Stimulated activated CD8-positive, alpha-beta memory T cell treated with anti-CD3 and anti-CD28 coated beads, Interleukin-4, amount 100 ng/mL, for 1 hour (primary cell): ENCODE measurements at regions not wholly inside any gene's neighbourhood (a gene's known extent, or its start where the extent isn't known, plus 50 kb on each side); places are given as distances from the start of the nearest gene placed in this dataset.

ENCODE experiments used
- DNase-seq, 2 donors: peaks; one replicate each; pipeline ENCODE4 v3.0.0-alpha.2; 2020; ENCODE audit warnings: low read depth in 2 of 2, low spot score in 1 of 2

- no peak for DNase-seq
These were observed 58.6 kb upstream of the VRK2 start for GRCh38 chr2:57987835-57988573.

- DNase-seq = no peak
These were observed 56.4 kb upstream of the VRK2 start for GRCh38 chr2:57990118-57990725.
